CD4-positive, alpha-beta T cell treated with Interleukin-4 for 1 hour (primary cell): ENCODE measurements at regions not wholly inside any gene's neighbourhood (a gene's known extent, or its start where the extent isn't known, plus 50 kb on each side); places are given as distances from the start of the nearest gene placed in this dataset.
"Not testable (repeated sequence)": the region's sequence is repeated elsewhere in the genome, so short reads cannot be mapped to it uniquely, and the experiment has no call there.

Source experiments
- DNase-seq, 2 donors: peaks; one replicate each; pipeline ENCODE4 v3.0.0-alpha.2; 2020 to 2022

GRCh38 chr2:236776695-236777251 lies 207.1 kb downstream of the ACKR3 start:
- DNase-seq, result no peak

GRCh38 chr2:236777408-236777807 lies 207.8 kb downstream of the ACKR3 start:
- no peak for DNase-seq

- DNase-seq, result no peak
Measured at GRCh38 chr2:236781933-236782816, 212.6 kb downstream of the ACKR3 start.

- DNase-seq, result no peak
Measured at GRCh38 chr2:236782938-236783337, 213.3 kb downstream of the ACKR3 start.

- no peak for DNase-seq
Measured at GRCh38 chr2:236783417-236784020, 213.9 kb downstream of the ACKR3 start.

- DNase-seq, result no peak
Measured at GRCh38 chr2:236785611-236786057, 216.0 kb downstream of the ACKR3 start.

GRCh38 chr2:236786751-236787150 lies 217.1 kb downstream of the ACKR3 start:
- DNase-seq, result no peak

GRCh38 chr2:236787376-236787775 lies 217.8 kb downstream of the ACKR3 start:
- not testable (repeated sequence) for DNase-seq

GRCh38 chr2:236787885-236788284 lies 218.3 kb downstream of the ACKR3 start:
- DNase-seq, result peak; percentile 3 to 42

- DNase-seq, result no peak
Measured at GRCh38 chr2:236790963-236791362, 221.3 kb downstream of the ACKR3 start.

GRCh38 chr2:236793023-236794011 lies 223.7 kb downstream of the ACKR3 start:
- DNase-seq, result no peak

GRCh38 chr2:236794176-236794957 lies 224.7 kb downstream of the ACKR3 start:
- DNase-seq, result no peak

GRCh38 chr2:236795169-236795860 lies 225.7 kb downstream of the ACKR3 start:
- no peak for DNase-seq

- no peak for DNase-seq
Measured at GRCh38 chr2:236795861-236796219, 226.2 kb downstream of the ACKR3 start.

- DNase-seq, result no peak
Measured at GRCh38 chr2:236796236-236796635, 226.6 kb downstream of the ACKR3 start.

GRCh38 chr2:236797411-236797810 lies 227.8 kb downstream of the ACKR3 start:
- no peak for DNase-seq

- no peak for DNase-seq
Measured at GRCh38 chr2:236798491-236798890, 228.9 kb downstream of the ACKR3 start.

GRCh38 chr2:236799391-236800026 lies 229.9 kb downstream of the ACKR3 start:
- DNase-seq, result no peak

GRCh38 chr2:236802862-236803261 lies 233.2 kb downstream of the ACKR3 start:
- no peak for DNase-seq

- no peak for DNase-seq
Measured at GRCh38 chr2:236803621-236804020, 234.0 kb downstream of the ACKR3 start.
